SK-N-SH (cell line): ENCODE measurements at regions not wholly inside any gene's neighbourhood (a gene's known extent, or its start where the extent isn't known, plus 50 kb on each side); places are given as distances from the start of the nearest gene placed in this dataset.

Source experiments
- CHD2 ChIP-seq: fragments of 150-350 bp; IDR thresholded peaks from 2 replicates; pipeline ENCODE4 v1.6.1; 2018; ENCODE audit warnings: low read length; ENCODE audit not compliant: partially characterized antibody
- EP300 ChIP-seq, 2 experiments: IDR thresholded peaks; 2 replicates each; pipeline versions ENCODE4 v1.4.0 to v1.6.1; 2012; ENCODE audit warnings: borderline replicate concordance in 1 of 2, low read depth in 1 of 2, low read length in 1 of 2
- FOXM1 ChIP-seq: IDR thresholded peaks from 2 replicates; pipeline ENCODE4 v1.4.0; 2012; ENCODE audit warnings: low read depth, mild to moderate bottlenecking
- MXI1 ChIP-seq: IDR thresholded peaks from 2 replicates; pipeline ENCODE4 v1.6.1; 2012; ENCODE audit warnings: mild to moderate bottlenecking, low read depth, low read length, improper control_type of control experiment
- POLR2AphosphoS5 ChIP-seq: IDR thresholded peaks from 2 replicates; pipeline ENCODE4 v1.6.1; 2012; ENCODE audit warnings: low read depth, low read length
- RAD21 ChIP-seq: IDR thresholded peaks from 2 replicates; pipeline ENCODE4 v1.6.1; 2012; ENCODE audit warnings: mild to moderate bottlenecking, low read length
- YY1 ChIP-seq: IDR thresholded peaks from 2 replicates; pipeline ENCODE4 v1.4.0; 2012; ENCODE audit warnings: low read depth, mild to moderate bottlenecking
- TF ChIP-seq, protein P1 (sequence below): fragments of 200-600 bp; sonication (generic); IDR thresholded peaks from 2 replicates; pipeline ENCODE4 v1.6.1; 2017; ENCODE audit warnings: antibody characterized with exemption, mild to moderate bottlenecking, moderate library complexity
- TF ChIP-seq, protein P2 (sequence below): IDR thresholded peaks from 2 replicates; pipeline ENCODE4 v1.6.1; 2012; ENCODE audit warnings: mild to moderate bottlenecking, low read depth, low read length, moderate library complexity
- TF ChIP-seq, protein P3 (sequence below): IDR thresholded peaks from 2 replicates; pipeline ENCODE4 v1.4.0; 2012; ENCODE audit warnings: low read depth, borderline replicate concordance

DNA sequence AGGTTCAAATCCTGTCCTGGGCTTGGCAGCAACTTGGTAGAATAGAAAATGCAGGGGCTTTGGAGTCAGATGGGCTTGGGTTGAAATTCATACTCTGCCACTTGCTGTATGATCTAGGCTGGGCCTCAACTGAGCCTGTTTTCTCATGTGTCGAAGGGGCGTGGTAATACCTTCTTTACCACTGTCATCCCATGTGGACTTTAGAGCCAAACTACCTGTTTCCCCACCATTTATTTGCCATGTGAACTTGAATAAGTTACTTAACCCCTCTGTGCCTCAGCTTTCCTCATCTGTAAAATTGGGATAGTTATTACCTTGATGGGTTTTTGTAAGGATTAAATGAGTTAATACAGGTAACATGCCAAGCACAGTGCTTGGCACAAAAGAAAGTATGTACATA is 106.0 kb downstream of the COPRS start:
- TF ChIP-seq, protein P1, sequence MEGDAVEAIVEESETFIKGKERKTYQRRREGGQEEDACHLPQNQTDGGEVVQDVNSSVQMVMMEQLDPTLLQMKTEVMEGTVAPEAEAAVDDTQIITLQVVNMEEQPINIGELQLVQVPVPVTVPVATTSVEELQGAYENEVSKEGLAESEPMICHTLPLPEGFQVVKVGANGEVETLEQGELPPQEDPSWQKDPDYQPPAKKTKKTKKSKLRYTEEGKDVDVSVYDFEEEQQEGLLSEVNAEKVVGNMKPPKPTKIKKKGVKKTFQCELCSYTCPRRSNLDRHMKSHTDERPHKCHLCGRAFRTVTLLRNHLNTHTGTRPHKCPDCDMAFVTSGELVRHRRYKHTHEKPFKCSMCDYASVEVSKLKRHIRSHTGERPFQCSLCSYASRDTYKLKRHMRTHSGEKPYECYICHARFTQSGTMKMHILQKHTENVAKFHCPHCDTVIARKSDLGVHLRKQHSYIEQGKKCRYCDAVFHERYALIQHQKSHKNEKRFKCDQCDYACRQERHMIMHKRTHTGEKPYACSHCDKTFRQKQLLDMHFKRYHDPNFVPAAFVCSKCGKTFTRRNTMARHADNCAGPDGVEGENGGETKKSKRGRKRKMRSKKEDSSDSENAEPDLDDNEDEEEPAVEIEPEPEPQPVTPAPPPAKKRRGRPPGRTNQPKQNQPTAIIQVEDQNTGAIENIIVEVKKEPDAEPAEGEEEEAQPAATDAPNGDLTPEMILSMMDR, result no peak
- TF ChIP-seq RAD21 (no peak), CHD2 (no peak), POLR2AphosphoS5 (no peak), MXI1 (no peak), YY1 (no peak), FOXM1 (no peak), EP300 (IDR thresholded peaks at IDR 0.05; ENCODE audit: borderline replicate concordance in 1 of 2, low read depth in 1 of 2, low read length in 1 of 2) (no peak)
- TF ChIP-seq, protein P2, sequence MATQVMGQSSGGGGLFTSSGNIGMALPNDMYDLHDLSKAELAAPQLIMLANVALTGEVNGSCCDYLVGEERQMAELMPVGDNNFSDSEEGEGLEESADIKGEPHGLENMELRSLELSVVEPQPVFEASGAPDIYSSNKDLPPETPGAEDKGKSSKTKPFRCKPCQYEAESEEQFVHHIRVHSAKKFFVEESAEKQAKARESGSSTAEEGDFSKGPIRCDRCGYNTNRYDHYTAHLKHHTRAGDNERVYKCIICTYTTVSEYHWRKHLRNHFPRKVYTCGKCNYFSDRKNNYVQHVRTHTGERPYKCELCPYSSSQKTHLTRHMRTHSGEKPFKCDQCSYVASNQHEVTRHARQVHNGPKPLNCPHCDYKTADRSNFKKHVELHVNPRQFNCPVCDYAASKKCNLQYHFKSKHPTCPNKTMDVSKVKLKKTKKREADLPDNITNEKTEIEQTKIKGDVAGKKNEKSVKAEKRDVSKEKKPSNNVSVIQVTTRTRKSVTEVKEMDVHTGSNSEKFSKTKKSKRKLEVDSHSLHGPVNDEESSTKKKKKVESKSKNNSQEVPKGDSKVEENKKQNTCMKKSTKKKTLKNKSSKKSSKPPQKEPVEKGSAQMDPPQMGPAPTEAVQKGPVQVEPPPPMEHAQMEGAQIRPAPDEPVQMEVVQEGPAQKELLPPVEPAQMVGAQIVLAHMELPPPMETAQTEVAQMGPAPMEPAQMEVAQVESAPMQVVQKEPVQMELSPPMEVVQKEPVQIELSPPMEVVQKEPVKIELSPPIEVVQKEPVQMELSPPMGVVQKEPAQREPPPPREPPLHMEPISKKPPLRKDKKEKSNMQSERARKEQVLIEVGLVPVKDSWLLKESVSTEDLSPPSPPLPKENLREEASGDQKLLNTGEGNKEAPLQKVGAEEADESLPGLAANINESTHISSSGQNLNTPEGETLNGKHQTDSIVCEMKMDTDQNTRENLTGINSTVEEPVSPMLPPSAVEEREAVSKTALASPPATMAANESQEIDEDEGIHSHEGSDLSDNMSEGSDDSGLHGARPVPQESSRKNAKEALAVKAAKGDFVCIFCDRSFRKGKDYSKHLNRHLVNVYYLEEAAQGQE, result no peak
- TF ChIP-seq, protein P3, sequence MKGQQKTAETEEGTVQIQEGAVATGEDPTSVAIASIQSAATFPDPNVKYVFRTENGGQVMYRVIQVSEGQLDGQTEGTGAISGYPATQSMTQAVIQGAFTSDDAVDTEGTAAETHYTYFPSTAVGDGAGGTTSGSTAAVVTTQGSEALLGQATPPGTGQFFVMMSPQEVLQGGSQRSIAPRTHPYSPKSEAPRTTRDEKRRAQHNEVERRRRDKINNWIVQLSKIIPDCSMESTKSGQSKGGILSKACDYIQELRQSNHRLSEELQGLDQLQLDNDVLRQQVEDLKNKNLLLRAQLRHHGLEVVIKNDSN, result no peak
